ENCODE measurements at regions not wholly inside any gene's neighbourhood (a gene's known extent, or its start where the extent isn't known, plus 50 kb on each side); places are given as distances from the start of the nearest gene placed in this dataset.
"Not testable (repeated sequence)": the region's sequence is repeated elsewhere in the genome, so short reads cannot be mapped to it uniquely, and the experiment has no call there.

DNA sequence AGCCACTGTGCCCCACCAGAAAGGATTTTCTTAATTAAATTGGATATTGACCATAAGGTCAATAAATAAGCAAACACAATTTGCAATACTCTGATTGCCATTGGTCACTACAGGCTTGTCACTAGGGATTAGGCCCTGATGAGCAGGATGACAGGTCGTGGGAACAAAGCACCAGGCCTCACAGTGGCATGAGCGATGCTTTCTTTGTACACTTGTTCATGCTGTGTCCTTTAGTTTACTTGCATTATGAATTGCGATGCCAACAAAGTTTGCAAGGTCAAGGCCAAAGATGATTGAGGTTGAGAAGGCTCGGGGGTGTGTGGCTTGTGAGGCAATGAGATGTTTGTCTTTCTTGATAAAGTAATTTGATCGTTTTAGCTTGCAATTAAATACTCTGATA lies 136.0 kb downstream of the TTC8 start:
- no peak for ATAC-seq
- no peaks in the 10 kb centered on the region for H3K9me3 Mint-ChIP-seq
- no peaks in the 10 kb centered on the region for H3K36me3 Mint-ChIP-seq
- H3K4me1 Mint-ChIP-seq (ENCODE audit: low read depth in 2 of 2): no peaks in the 10 kb centered on the region
- H3K27me3 Mint-ChIP-seq: peaks cover 13 to 39% of the 10 kb centered on the region in 2 donors
- H3K27ac Mint-ChIP-seq: no peak overlapping the region
- H3K4me3 Mint-ChIP-seq: no peak overlapping the region
- DNase-seq (ENCODE audit: low spot score): no peak

DNA sequence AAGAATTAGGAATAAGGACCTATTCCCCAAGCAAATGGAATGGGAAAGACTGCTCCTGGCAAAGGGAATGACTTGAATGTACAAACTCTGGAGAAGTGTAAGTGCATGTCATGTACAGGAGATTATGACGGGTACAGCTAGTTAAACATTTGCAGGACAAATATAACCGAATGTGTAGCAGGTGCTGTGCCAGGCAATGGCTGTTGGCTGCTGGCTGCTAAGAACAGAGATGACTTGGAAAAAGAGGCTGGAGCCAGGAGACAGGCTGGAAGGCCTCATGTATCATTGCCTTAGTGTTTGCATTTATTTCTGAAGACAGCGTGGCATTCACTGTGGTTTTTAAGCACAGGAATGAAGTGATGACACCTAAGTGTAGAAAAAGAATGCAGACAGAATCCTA lies 136.8 kb downstream of the TTC8 start:
- DNase-seq (ENCODE audit: low spot score) (no peak), ATAC-seq (no peak)
- Mint-ChIP-seq H3K4me1 (ENCODE audit: low read depth in 2 of 2) (no peaks in the 10 kb centered on the region), H3K9me3 (no peaks in the 10 kb centered on the region), H3K36me3 (no peaks in the 10 kb centered on the region), H3K4me3 (no peak overlapping the region), H3K27me3 (peaks cover 15 to 43% of the 10 kb centered on the region in 2 donors), H3K27ac (no peak overlapping the region)

- no peaks in the 10 kb centered on the region for H3K9me3 Mint-ChIP-seq
- H3K4me3 Mint-ChIP-seq: no peak overlapping the region
- ATAC-seq (no peak), DNase-seq (ENCODE audit: low spot score) (no peak)
- H3K27ac Mint-ChIP-seq: no peak overlapping the region
- no peaks in the 10 kb centered on the region for H3K36me3 Mint-ChIP-seq
- no peaks in the 10 kb centered on the region for H3K4me1 Mint-ChIP-seq (ENCODE audit: low read depth in 2 of 2)
- peaks cover 15 to 40% of the 10 kb centered on the region in 2 donors for H3K27me3 Mint-ChIP-seq
Measured at GRCh38 chr14:88962356-88962755, 137.9 kb downstream of the TTC8 start.

DNA sequence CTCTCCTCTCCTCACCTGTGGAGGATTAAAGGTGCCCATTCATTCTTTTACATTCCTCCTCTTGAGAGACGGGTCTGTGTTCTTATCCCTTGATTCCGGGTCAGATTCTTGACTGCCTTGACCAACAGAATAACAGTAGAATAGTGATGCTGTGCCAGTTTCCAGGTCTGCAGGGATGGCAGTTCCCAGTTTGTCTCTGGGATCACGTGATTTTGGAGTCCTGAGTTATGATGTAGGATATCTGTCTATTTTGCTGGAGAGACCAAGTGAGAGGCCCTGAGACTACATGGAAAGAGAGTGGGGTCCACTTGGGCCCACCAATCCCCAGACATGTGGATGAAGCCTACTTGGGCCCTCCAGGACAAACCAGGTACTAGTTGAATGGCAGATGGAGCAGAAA lies 142.8 kb downstream of the TTC8 start:
- no peaks in the 10 kb centered on the region for H3K9me3 Mint-ChIP-seq
- no peak for ATAC-seq
- no peak overlapping the region for H3K27ac Mint-ChIP-seq
- no peaks in the 10 kb centered on the region for H3K4me1 Mint-ChIP-seq (ENCODE audit: low read depth in 2 of 2)
- peaks cover 21 to 27% of the 10 kb centered on the region in 2 donors for H3K27me3 Mint-ChIP-seq
- no peak overlapping the region for H3K4me3 Mint-ChIP-seq
- H3K36me3 Mint-ChIP-seq: no peaks in the 10 kb centered on the region
- DNase-seq (ENCODE audit: low spot score): no peak

- Mint-ChIP-seq H3K4me3 (no peak overlapping the region), H3K36me3 (peaks cover 8% of the 10 kb centered on the region), H3K27me3 (peaks cover 24 to 35% of the 10 kb centered on the region in 2 donors), H3K27ac (no peak overlapping the region), H3K9me3 (peaks cover 6% of the 10 kb centered on the region), H3K4me1 (ENCODE audit: low read depth in 2 of 2) (peaks cover 0 to 3% of the 10 kb centered on the region in 2 donors)
- ATAC-seq (no peak), DNase-seq (ENCODE audit: low spot score) (no peak)
Measured at GRCh38 chr14:88975043-88975830, 150.8 kb downstream of the TTC8 start.

GRCh38 chr14:88975926-88976325 lies 151.5 kb downstream of the TTC8 start:
- Mint-ChIP-seq H3K36me3 (peaks cover 8% of the 10 kb centered on the region), H3K9me3 (peaks cover 6% of the 10 kb centered on the region), H3K27ac (no peak overlapping the region), H3K4me3 (no peak overlapping the region), H3K4me1 (ENCODE audit: low read depth in 2 of 2) (peaks cover 0 to 3% of the 10 kb centered on the region in 2 donors), H3K27me3 (peaks cover 24 to 36% of the 10 kb centered on the region in 2 donors)
- no peak for ATAC-seq
- no peak for DNase-seq (ENCODE audit: low spot score)

GRCh38 chr14:88980907-88981306 lies 156.5 kb downstream of the TTC8 start:
- H3K4me1 Mint-ChIP-seq (ENCODE audit: low read depth in 2 of 2); H3K27ac Mint-ChIP-seq; ATAC-seq; DNase-seq (ENCODE audit: low spot score); H3K4me3 Mint-ChIP-seq; H3K36me3 Mint-ChIP-seq; H3K9me3 Mint-ChIP-seq: not testable (repeated sequence)
- H3K27me3 Mint-ChIP-seq: peaks cover 25 to 26% of the 10 kb centered on the region in 2 donors

GRCh38 chr14:88981948-88982347 lies 157.5 kb downstream of the TTC8 start:
- H3K27ac Mint-ChIP-seq: no peak overlapping the region
- H3K36me3 Mint-ChIP-seq: peaks cover 8% of the 10 kb centered on the region
- H3K27me3 Mint-ChIP-seq: peaks cover 22 to 26% of the 10 kb centered on the region in 2 donors
- peaks cover 0 to 3% of the 10 kb centered on the region in 2 donors for H3K4me1 Mint-ChIP-seq (ENCODE audit: low read depth in 2 of 2)
- DNase-seq (ENCODE audit: low spot score) (no peak), ATAC-seq (no peak)
- H3K4me3 Mint-ChIP-seq: no peak overlapping the region
- peaks cover 9% of the 10 kb centered on the region for H3K9me3 Mint-ChIP-seq

DNA sequence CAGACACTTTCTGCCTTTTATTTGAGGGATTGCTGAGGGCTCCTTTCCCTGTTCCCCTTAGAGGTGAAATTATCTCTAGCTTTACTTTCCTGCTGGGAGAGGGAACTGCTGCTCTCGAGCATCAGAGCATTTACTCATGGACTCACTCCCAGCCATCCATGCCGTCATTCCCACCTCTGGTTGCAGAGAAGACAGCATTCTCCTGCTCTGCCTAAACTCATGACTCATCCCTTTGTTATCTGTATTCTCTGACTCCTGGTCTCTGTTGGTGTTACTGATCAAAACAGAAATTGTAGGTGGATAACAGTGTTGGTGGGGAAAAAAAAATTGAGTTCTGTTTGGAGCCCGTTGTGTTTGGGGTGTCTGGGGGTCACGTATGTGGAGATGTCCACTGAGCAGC lies 159.3 kb downstream of the TTC8 start:
- H3K27ac Mint-ChIP-seq: no peak overlapping the region
- no peak for ATAC-seq
- H3K27me3 Mint-ChIP-seq: peaks cover 15 to 18% of the 10 kb centered on the region in 2 donors
- no peak overlapping the region for H3K4me3 Mint-ChIP-seq
- H3K36me3 Mint-ChIP-seq: no peaks in the 10 kb centered on the region
- no peaks in the 10 kb centered on the region for H3K4me1 Mint-ChIP-seq (ENCODE audit: low read depth in 2 of 2)
- no peak for DNase-seq (ENCODE audit: low spot score)
- peaks cover 8% of the 10 kb centered on the region for H3K9me3 Mint-ChIP-seq

GRCh38 chr14:88985654-88986053 lies 161.2 kb downstream of the TTC8 start:
- no peak for ATAC-seq
- H3K4me3 Mint-ChIP-seq: no peak overlapping the region
- no peak overlapping the region for H3K27ac Mint-ChIP-seq
- H3K4me1 Mint-ChIP-seq (ENCODE audit: low read depth in 2 of 2): no peaks in the 10 kb centered on the region
- no peaks in the 10 kb centered on the region for H3K36me3 Mint-ChIP-seq
- H3K9me3 Mint-ChIP-seq: peaks cover 6% of the 10 kb centered on the region
- peaks cover 9 to 14% of the 10 kb centered on the region in 2 donors for H3K27me3 Mint-ChIP-seq
- no peak for DNase-seq (ENCODE audit: low spot score)

GRCh38 chr14:88986146-88986841 lies 161.8 kb downstream of the TTC8 start:
- no peak for DNase-seq (ENCODE audit: low spot score)
- no peak for ATAC-seq
- peaks cover 6% of the 10 kb centered on the region for H3K9me3 Mint-ChIP-seq
- H3K27ac Mint-ChIP-seq: no peak overlapping the region
- H3K36me3 Mint-ChIP-seq: no peaks in the 10 kb centered on the region
- no peak overlapping the region for H3K4me3 Mint-ChIP-seq
- peaks cover 15% of the 10 kb centered on the region in 2 donors for H3K27me3 Mint-ChIP-seq
- H3K4me1 Mint-ChIP-seq (ENCODE audit: low read depth in 2 of 2): no peaks in the 10 kb centered on the region

DNA sequence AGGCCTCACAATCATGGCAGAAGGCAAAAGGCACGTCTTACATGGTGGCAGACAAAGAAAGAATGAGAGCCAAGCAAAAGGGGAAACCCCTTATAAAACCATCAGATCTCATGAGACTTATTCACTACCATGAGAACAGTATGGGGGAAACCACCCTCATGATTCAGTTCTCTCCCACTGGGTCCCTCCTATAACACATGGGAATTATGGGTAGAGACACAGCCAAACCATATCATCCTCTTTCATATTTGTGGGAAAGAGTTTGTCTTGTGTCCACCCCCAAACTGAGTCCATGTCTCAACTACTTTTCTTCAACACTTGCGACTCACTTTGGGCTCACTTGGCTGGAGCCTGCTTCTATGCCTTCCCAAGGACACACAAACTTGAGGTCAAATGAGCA lies 162.5 kb downstream of the TTC8 start:
- H3K27ac Mint-ChIP-seq; H3K4me3 Mint-ChIP-seq; H3K9me3 Mint-ChIP-seq; H3K4me1 Mint-ChIP-seq (ENCODE audit: low read depth in 2 of 2); DNase-seq (ENCODE audit: low spot score); ATAC-seq; H3K36me3 Mint-ChIP-seq: not testable (repeated sequence)
- peaks cover 19 to 22% of the 10 kb centered on the region in 2 donors for H3K27me3 Mint-ChIP-seq

- Mint-ChIP-seq H3K9me3 (peaks cover 6% of the 10 kb centered on the region), H3K27me3 (peaks cover 23 to 28% of the 10 kb centered on the region in 2 donors), H3K36me3 (no peaks in the 10 kb centered on the region), H3K27ac (no peak overlapping the region), H3K4me1 (ENCODE audit: low read depth in 2 of 2) (no peaks in the 10 kb centered on the region), H3K4me3 (no peak overlapping the region)
- ATAC-seq (no peak), DNase-seq (ENCODE audit: low spot score) (no peak)
Measured at GRCh38 chr14:88987516-88987915, 163.1 kb downstream of the TTC8 start.

DNA sequence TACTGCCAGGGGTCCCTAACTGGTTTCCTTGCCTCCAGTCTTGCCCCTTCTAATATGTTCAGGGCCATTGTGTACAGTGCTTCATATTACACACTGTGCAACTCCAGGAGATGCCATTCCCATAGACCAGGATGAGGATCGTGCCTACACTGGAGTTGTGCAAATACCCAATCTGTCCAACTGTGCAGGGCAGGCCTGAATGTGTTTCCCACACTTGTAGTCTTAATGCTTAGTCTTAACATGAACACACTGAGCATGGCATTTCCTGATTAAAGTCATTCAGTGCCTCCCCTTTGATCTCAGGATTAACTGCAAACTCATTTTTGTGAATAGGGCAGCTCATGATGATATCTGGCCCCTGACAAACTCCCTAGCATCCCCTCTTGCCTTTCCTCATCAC lies 165.5 kb downstream of the TTC8 start:
- H3K4me1 Mint-ChIP-seq (ENCODE audit: low read depth in 2 of 2): no peaks in the 10 kb centered on the region
- H3K27me3 Mint-ChIP-seq: peaks cover 28 to 33% of the 10 kb centered on the region in 2 donors
- H3K9me3 Mint-ChIP-seq: peaks cover 6% of the 10 kb centered on the region
- no peaks in the 10 kb centered on the region for H3K36me3 Mint-ChIP-seq
- DNase-seq (ENCODE audit: low spot score): no peak
- H3K27ac Mint-ChIP-seq: no peak overlapping the region
- ATAC-seq: no peak
- no peak overlapping the region for H3K4me3 Mint-ChIP-seq

All from natural killer cell treated with Interleukin-12 subunit alpha and Interleukin-12 subunit beta and Interleukin-15 and Interleukin-18, amount 100 ng/mL, for 72 hours (primary cell).